ENCODE measurements at regions not wholly inside any gene's neighbourhood (a gene's known extent, or its start where the extent isn't known, plus 50 kb on each side); places are given as distances from the start of the nearest gene placed in this dataset.

DNA sequence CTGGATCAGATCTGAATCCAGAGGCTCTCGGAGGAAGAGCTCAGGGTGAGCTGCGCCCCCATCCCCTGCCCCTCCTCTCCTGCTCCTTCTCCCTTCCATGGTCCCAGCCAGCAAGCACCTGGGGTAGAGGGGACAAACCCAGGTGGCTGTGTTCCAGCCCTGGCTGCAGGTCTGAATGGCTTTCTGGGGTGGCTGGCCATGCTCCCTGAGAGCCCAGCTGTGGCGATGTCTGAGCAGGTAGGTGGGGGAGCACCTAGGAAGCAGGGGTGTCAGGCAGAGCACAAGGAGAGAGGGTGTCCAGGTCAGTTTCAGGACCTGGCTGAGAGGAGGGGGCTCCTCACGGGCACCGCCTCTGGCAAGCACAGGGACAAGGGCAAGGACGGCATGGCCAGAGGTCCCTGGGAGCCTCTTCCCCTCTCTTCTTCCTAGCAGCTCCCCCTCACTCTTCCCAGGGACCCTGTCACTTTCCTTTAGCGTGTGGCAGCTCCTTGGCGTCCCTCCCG, 310.0 kb downstream of the SEC14L1 start:
- Histone ChIP-seq H3K4me1 (peaks cover 58 to 90% (median 66%) of the 10 kb centered on the region in 4 donors), H3K27ac (peak overlapping the region; percentile 91 to 96 (median 94)), H3K9me3 (no peaks in the 10 kb centered on the region), H3K36me3 (no peaks in the 10 kb centered on the region), H3K4me3 (peak overlapping the region; percentile 46 to 63 (median 49)), H3K27me3 (no peaks in the 10 kb centered on the region)
- intact Hi-C loops (cut with DNase I; ENCODE audit: low total_unique reads), result no loop called here
- no peak for TF ChIP-seq POLR2A (IDR thresholded peaks at IDR 0.05)
- TF ChIP-seq, protein P1, sequence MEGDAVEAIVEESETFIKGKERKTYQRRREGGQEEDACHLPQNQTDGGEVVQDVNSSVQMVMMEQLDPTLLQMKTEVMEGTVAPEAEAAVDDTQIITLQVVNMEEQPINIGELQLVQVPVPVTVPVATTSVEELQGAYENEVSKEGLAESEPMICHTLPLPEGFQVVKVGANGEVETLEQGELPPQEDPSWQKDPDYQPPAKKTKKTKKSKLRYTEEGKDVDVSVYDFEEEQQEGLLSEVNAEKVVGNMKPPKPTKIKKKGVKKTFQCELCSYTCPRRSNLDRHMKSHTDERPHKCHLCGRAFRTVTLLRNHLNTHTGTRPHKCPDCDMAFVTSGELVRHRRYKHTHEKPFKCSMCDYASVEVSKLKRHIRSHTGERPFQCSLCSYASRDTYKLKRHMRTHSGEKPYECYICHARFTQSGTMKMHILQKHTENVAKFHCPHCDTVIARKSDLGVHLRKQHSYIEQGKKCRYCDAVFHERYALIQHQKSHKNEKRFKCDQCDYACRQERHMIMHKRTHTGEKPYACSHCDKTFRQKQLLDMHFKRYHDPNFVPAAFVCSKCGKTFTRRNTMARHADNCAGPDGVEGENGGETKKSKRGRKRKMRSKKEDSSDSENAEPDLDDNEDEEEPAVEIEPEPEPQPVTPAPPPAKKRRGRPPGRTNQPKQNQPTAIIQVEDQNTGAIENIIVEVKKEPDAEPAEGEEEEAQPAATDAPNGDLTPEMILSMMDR (IDR thresholded peaks at IDR 0.05), result no peak
- no peak for TF ChIP-seq EP300 (IDR thresholded peaks at IDR 0.05; ENCODE audit: low read depth)
- TF ChIP-seq POLR2AphosphoS5 (IDR thresholded peaks at IDR 0.05), result no peak
- in situ Hi-C loops (cut with MboI; ENCODE audit: low pct_ligation_motif_present in 1 of 4, low pct_unique_long_range_greater_than_20kb in 1 of 4, low sequenced_read_pairs in 3 of 4), result no loop called here
- no peak for DNase-seq
- WGBS, 2 donors (ENCODE audit: low coverage in 1 of 2), result 19 to 40% methylated on average over 1 to 9 of the region's 9 CpGs

DNA sequence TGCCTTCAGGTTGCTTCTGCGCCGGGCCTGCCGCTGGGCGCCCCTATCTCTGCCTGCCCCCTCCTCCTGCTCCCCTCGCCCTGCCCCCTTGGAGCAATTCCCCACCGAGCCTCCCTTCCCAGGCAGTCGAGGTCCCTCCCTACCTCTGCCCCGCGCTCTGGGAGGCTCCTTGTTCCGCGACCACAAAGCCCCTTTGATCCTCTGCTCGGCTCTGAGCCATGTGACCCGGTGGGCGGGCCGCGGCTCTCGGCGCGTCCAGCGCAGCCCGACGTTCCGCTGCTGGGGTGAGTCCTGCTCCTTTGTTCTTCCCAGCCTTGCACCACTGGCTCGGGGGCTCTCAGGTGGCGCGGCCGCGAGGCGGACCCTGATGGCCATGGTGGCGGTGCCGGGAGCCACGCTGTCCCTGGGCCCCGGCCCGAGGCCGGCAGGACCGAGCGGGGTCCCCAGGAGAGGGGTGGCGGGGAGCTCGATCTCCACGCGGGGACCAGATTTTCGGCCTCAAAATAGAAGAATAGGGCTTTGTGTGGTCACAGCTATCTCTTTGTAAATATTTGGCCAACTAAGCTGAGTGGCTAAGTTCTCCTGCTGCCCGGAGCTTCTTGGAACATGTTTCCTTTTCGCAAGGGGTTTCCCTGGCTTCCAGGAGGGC, 310.6 kb downstream of the SEC14L1 start:
- 0% methylated on average over 44 of the region's 44 CpGs; no CpG with 5 or more reads in 1 of the 2 donors for WGBS, 2 donors (ENCODE audit: low coverage in 1 of 2)
- peak overlapping the region; percentile 46 to 63 (median 49) for H3K4me3 ChIP-seq
- peak; percentile 83 for DNase-seq
- H3K27me3 ChIP-seq, result no peaks in the 10 kb centered on the region
- peak; percentile 33 to 74 (median 64) for TF ChIP-seq POLR2AphosphoS5 (IDR thresholded peaks at IDR 0.05)
- TF ChIP-seq, protein P1 (IDR thresholded peaks at IDR 0.05), result no peak
- no peaks in the 10 kb centered on the region for H3K9me3 ChIP-seq
- in situ Hi-C loops (cut with MboI; ENCODE audit: low pct_ligation_motif_present in 1 of 4, low pct_unique_long_range_greater_than_20kb in 1 of 4, low sequenced_read_pairs in 3 of 4) (no loop called here), intact Hi-C loops (cut with DNase I; ENCODE audit: low total_unique reads) (no loop called here)
- H3K4me1 ChIP-seq, result peaks cover 57 to 84% (median 60%) of the 10 kb centered on the region in 4 donors
- H3K27ac ChIP-seq, result peak overlapping the region; percentile 91 to 96 (median 94)
- no peaks in the 10 kb centered on the region for H3K36me3 ChIP-seq

DNA sequence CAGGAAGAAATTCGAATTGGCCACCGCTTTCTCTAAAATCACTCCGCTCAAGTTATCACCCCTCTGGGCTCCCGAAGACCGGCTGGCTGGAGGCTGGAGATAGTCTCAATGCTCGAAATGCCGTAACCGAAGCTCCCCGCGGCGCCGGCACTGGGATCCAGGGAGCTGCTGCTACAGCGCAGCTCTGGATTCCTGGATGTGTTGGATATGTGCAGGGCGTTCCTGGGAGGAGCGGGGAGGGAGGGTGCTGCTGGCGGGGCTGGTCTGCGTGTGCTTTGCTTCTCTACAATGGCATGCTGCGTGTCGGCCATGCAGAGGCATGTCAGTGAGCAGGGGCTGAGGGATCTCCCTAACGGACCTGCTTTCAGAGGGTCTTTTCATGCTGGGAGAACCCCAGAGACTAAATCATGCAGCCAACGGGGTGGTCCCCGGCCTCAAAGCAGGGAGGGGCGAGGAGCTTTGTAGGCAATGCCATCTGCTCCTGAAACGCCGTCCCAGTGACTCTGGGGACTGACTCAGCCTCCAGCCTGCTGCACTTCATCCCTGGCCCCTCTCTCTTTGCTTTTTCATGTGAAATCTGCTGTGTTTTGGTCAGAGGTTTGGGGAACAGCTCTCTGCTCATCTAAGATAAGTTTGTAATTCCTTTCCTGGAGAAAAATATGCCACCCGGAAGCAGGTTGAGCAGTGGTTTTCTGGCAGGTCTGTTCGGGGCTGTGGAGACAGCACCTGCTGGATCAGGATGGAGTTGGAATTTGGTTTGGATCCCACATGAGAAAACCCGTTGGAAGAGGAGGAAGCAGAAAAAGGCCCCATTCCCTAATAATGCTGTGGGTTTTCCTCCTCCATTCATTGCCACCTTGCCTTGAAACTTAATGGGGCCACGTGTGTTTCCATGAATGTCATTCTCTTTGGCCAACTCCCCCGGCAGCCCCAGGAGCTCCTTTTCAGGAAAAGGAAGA, 311.4 kb downstream of the SEC14L1 start:
- no peak for TF ChIP-seq EP300 (IDR thresholded peaks at IDR 0.05; ENCODE audit: low read depth)
- TF ChIP-seq POLR2AphosphoS5 (IDR thresholded peaks at IDR 0.05), result peak; percentile 83 to 90 (median 88)
- TF ChIP-seq POLR2A (IDR thresholded peaks at IDR 0.05), result peak; percentile 66
- Histone ChIP-seq H3K4me3 (peak overlapping the region; percentile 46 to 63 (median 49)), H3K36me3 (no peaks in the 10 kb centered on the region), H3K27me3 (no peaks in the 10 kb centered on the region), H3K4me1 (peaks cover 52 to 76% (median 55%) of the 10 kb centered on the region in 4 donors), H3K9me3 (no peaks in the 10 kb centered on the region), H3K27ac (peak overlapping the region; percentile 91 to 96 (median 94))
- intact Hi-C loops (cut with DNase I; ENCODE audit: low total_unique reads) (no loop called here), in situ Hi-C loops (cut with MboI; ENCODE audit: low pct_ligation_motif_present in 1 of 4, low pct_unique_long_range_greater_than_20kb in 1 of 4, low sequenced_read_pairs in 3 of 4) (no loop called here)
- DNase-seq, result peak; percentile 83
- WGBS, 2 donors (ENCODE audit: low coverage in 1 of 2), result 3 to 13% methylated on average over 13 to 26 of the region's 30 CpGs

DNA sequence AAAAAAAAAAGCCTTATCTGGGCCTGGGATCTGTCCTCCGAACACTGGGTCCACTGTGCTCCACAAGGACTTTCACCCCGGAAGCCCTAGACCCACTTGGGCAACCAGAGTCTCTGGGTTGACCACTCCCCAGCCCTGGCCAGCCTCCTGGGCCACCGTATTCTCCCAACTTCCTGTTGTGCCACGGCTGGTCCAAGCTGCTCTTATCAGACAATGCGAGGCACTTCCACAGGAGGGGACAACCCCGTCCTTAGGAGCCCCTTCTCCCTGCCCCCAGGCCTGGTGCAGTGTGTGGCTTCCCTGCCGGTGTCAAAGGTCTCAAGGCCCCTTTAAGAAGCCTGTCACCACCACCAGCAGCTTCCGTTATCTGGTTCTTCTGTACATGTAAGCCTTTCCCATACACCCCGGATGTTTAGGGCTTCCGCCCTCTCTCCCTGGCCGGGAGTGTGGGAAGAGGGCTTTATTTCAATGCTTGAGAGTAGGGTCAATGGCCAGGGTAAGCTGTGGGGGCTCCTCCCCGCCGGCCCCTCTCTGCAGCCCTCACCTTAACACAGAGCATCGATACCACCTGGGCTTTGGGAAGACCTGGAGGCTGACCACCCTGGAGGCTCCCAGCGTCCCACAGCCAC, 313.0 kb downstream of the SEC14L1 start:
- H3K36me3 ChIP-seq, result no peaks in the 10 kb centered on the region
- peak; percentile 89 for DNase-seq
- 33% methylated on average over 15 of the region's 15 CpGs; no CpG with 5 or more reads in 1 of the 2 donors for WGBS, 2 donors (ENCODE audit: low coverage in 1 of 2)

More for the DNA sequence above, 313.0 kb downstream of the SEC14L1 start:
- Histone ChIP-seq H3K9me3 (no peaks in the 10 kb centered on the region), H3K27ac (peak overlapping the region; percentile 91 to 96 (median 94)), H3K4me1 (peaks cover 52 to 84% (median 61%) of the 10 kb centered on the region in 4 donors), H3K4me3 (peak overlapping the region in 3 of 4 donors; percentile 7 to 63 (median 19)), H3K27me3 (no peaks in the 10 kb centered on the region)
- TF ChIP-seq EP300 (IDR thresholded peaks at IDR 0.05; ENCODE audit: low read depth) (no peak), POLR2AphosphoS5 (IDR thresholded peaks at IDR 0.05) (peak in 1 of 3 donors; percentile 60), POLR2A (IDR thresholded peaks at IDR 0.05) (peak; percentile 19)
- in situ Hi-C loops (cut with MboI; ENCODE audit: low pct_ligation_motif_present in 1 of 4, low pct_unique_long_range_greater_than_20kb in 1 of 4, low sequenced_read_pairs in 3 of 4), result no loop called here
- intact Hi-C loops (cut with DNase I; ENCODE audit: low total_unique reads), result no loop called here

Measured in transverse colon (tissue), 4 donors.